Activated CD4-positive, alpha-beta T cell treated with anti-CD3 and anti-CD28 coated beads, Interleukin-2, amount 50 U/mL, for 24 hours (primary cell): ENCODE measurements at regions not wholly inside any gene's neighbourhood (a gene's known extent, or its start where the extent isn't known, plus 50 kb on each side); places are given as distances from the start of the nearest gene placed in this dataset.
"Not testable (repeated sequence)": the region's sequence is repeated elsewhere in the genome, so short reads cannot be mapped to it uniquely, and the experiment has no call there.

ENCODE experiments used
- DNase-seq, 2 donors: peaks; one replicate each; pipeline ENCODE4 v3.0.0-alpha.2; 2020; ENCODE audit warnings: low read depth in 1 of 2, low spot score in 1 of 2

DNA sequence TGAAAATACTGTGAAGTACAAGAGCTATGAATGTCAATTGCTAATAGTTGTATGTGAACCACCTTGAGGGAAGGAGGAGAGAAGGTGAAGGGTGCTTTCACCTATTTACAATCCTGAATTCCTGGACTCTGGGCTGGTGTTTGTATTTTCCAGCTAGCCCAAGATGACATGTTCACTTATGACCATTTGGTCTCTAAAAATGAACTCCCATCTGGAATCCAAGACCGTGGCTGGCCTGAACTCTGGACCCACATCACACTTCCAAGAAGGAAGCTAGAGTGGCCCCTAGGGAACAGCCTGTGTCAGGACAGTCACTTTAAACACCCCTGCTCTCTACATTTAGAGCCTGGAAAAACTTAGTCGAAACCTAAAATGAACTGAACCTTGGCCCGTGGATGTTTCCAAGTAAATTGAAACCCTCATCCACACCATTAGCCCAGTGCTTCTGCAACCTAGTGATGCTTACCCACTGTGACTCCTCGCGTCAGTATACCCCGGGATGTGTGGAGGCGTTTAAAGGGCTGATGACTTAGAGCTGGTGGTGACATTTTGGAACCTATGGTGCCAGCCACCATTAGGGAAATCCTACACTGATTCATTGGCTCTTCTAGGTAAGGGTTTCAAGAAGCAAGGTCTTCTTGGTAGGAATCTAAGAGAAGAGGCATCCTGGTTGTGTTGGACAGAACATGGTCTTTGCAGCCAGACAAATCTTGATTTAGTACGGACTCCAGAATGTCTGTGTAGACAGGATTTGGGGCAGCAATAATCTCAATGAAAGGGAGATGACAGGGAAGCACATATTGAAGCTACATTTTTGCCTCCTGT lies 171.5 kb upstream of the IRF2BP2 start:
- DNase-seq: no peak

DNA sequence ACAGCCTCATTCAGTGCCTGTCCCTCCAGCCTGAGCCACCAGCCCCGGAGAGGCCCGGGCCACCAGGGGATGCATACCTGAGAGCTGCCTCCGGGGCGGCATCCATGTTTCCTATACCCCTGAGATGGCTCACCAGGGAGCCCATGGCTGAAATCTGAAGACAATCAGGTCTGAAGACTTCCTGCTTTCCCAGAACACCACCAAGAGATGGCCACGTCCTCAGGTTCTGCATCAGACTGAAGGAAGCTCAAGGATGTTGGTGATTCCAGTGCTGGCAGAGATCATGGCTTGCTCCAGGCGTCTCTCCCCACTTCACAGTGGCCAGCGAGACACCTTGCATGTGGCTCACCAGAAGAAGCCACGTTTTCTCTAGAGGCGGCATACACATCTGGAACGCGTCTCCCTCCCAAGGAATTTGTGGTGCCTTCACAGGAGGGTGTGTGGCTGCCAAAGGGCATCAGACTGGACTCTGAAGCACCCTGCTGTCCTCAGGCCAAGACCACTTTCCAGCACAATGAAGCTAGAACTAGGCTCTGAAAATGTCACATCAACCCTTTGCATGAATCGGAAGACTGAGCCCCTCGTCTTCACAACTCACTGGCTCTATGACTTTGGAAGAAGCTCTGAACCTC lies 170.7 kb upstream of the IRF2BP2 start:
- no peak for DNase-seq

DNA sequence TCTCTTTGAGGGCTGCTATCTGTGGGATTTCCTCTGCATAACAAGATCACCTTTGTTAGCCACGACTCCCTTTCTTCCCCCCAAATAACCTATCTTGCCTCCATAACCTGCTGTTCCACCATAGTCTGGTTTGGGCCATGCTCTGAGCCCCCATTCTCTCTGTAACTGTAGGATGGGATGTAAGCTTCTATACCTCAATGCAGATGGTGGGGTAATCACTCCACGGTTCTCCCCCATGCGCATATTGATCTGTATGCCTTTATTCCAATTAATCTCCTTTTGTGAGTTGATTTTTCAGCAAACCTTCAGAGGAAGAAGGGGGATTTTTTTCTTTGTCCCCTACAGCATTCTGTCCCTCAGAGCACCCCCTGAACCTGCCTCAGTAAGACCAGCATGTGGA lies 170.1 kb upstream of the IRF2BP2 start:
- no peak for DNase-seq

DNA sequence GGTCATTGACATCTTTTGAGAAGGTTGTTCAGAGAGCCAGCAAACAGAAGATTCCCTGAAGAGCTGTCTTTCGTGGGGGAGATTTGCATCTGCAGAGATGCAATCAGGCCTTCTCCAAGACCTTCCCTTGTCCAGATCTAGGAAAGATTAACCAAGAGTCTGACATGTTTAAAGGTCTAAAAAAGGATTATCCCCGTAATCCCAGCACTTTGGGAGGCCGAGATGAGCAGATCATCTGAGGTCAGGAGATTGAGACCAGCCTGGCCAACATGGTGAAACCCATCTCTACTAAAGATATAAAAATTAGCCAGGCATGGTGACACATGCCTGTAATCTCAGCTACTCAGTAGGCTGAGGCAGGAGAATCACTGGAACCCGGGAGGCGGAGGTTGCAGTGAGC lies 169.6 kb upstream of the IRF2BP2 start:
- not testable (repeated sequence) for DNase-seq

DNA sequence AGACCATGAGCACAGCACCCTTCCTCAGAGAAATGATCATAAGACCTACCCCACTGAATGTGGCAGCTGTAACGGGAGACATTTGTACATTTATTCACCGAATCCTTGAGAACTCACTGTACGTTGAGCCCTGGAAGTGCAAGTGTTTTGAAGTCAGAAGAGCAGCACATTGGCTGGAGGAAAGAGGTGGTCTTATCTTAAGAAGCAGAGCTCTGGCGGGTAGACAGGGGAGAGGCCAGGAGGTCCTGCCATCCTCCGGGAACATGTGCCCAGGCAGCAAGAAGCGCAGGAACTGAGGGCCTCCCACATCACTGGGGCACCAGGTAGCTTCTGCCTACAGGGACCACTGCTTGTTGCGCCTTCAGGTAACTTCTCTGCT lies 169.2 kb upstream of the IRF2BP2 start:
- no peak for DNase-seq

DNA sequence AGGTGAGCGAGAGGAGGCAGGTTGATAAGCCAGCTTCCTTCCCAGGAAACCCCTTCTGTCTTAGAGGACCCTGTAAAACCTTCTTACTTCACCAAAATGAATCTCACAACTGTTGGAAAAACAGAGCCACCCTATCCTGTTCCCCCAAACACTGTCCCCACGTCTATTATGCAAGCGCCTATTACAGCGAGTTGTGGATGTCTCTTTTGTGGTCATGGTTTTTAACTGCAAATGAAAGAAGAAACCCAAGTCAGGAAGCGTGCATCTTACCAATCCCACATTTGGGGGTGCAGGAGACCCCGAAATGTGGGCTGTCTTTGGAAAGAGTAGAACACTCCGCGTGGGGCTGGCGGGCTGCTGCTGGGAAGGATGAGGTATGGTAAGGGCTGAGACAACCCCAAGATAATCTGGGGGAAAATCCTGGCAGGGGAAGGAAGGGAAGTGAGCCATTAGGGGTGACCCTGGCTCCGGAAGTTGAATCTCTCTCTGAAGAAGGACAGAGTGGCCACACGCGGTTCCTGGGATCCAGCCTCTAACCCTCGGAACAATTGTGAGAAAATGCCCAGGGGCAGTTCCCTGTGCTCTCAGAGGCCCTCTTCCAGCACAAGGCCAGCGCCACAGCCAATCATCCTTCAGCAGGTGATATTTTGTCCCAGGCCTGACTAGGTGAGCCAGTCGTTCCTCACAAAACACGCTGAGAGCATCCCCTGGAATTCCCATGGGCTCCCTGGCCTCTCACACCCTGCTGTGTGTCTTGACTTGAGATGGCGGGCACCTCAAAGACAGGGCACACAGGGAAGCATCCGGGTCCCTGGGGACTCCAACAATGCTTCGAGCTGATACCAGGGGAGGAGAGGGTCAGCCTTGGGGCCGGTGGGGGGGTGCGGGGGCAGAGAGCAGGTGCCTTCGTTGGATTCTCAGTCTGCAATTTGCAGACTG lies 168.5 kb upstream of the IRF2BP2 start:
- DNase-seq: no peak

DNA sequence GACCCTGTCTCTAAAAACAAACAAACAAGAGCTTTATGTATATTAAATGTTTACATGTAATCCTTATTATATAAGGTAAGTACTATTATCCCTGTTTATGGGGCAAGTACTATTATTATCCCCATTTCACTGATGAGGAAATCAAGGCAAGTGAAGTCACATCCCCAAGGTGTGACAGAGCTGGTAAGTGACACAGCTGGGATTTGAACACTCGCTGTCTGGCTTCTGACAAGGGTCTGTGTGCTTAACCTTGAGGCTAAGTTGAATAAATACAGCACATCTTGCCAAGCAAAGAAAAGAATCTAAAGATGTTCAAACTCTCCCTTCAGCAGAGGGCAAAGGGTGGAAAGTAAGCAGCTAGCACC lies 167.9 kb upstream of the IRF2BP2 start:
- DNase-seq: no peak

DNA sequence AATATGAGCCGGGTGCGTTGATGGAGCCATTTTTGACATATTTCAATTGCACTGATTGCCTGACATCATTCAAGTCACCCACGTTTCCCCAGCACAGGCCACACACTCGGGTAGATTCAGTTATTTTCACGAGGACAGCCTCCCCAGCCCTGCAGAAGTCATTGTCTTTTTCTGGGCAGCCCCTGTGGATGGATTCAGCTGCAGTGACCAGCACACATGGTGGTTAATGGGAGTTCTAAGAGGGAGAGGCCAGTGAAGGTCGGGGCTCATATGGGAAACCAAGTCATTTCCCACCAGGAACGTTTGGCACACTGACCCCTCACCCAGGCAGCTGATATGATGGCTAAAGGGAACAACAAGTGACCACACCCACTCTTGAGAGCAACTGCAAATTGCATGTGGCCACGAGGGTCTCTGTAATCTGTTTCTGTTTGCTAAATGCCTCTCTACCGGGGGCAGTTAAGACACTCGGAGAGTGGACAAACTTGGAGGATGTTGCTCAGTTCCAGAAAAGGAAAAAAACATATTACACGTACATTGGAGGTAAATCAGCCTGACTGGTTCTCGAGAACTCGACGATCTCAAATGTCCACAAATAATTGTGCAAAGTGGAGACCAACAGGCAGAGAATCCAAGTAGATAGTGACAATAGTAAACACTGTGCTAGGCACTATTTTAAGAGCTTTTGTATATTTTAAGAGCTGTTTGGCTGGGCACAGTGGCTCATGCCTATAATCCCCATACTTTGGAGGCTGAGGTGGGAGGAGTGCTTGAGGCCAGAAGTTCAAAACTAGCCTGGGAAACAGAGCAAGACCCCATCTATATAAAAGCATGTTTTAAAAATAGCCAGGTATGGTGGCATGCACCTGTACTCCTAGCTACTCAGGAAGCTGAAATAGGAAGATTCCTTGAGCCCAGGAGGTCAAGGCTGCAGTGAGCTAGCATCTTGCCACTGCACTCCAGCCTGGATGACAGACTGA lies 167.2 kb upstream of the IRF2BP2 start:
- no peak for DNase-seq

DNA sequence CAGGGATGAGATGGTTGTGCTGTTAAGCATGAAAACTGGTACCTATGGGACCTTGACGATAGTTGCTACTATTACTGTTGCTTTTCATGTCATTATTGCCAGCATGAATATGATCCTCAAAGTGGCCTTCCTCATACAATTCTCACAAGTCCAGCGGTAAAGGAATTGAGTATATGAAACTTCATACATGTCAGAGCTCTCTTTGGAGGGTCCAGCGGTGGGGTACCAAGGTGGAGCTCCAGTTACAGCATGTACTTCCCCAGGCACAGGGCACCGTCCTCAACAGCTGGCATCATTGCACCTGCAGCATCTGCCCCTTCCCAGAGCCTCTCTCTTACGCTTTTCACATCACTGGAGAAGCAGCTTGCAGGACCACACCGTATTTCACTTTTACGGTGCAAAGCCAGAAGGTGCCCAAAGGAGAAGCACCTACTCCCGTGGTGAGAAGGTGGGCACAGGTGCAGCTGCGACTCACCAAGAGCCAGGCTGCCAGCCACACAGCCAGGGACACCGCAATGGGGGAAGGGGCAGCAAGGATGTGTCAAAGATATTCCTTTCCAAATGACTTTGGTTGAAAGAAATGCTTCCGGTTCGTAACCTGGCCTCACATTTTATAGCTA lies 166.4 kb upstream of the IRF2BP2 start:
- DNase-seq: no peak

DNA sequence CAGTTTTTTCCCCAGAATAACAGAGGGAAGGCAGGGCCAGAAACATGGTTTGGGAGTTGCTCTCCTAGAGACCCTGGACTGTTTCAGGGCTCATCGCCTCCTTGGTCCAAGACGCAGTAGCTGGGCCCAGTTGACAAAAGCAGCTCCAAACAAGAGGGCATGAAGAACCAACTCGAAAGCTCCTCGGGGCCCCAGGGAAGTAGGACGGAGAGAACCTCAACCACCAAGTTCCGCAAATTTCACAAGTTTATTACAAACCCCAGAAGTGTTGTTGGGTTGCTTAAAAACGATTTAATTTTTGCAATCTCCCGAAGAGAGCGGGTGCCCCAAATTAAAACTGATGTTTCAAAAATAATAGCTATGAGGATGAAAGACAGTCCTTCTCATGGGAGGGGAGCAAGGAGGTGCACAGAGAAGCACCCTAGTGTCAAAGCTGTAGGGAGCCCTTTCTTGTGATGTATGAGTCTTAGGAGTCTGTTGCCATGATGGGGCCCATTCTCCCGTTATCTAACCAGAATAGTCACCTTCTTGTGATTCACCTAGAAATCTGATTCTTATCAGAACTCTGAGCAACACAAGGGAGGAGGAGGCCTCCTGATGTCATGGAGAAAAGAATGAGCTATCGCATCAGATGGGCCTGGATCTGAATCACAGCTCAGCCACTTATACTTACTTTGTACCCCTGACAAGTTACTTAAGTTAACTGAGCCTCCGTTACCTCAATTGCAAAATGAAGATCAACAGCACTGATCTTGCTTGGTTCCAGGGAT lies 165.7 kb upstream of the IRF2BP2 start:
- peak in 1 of 2 donors; percentile 48 for DNase-seq

DNA sequence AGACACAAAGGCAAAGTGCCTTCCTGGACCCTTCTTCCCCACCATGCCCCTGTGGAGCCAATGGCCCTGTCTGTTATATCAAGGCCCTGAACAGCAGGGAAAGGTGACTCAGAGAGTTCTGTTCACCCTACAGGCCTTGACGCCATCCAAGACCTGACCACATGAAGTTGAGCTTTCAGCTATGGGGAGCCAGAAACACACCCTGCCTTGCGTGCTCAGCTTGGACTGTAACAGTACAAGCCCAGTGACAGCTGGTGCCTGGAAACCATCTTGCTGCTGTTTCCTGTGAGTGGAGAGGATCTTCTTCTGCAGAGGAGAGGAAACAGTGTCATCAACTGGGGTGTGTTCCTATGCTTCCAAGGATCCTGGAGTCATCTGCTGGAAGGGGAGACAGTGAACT lies 165.0 kb upstream of the IRF2BP2 start:
- no peak for DNase-seq

DNA sequence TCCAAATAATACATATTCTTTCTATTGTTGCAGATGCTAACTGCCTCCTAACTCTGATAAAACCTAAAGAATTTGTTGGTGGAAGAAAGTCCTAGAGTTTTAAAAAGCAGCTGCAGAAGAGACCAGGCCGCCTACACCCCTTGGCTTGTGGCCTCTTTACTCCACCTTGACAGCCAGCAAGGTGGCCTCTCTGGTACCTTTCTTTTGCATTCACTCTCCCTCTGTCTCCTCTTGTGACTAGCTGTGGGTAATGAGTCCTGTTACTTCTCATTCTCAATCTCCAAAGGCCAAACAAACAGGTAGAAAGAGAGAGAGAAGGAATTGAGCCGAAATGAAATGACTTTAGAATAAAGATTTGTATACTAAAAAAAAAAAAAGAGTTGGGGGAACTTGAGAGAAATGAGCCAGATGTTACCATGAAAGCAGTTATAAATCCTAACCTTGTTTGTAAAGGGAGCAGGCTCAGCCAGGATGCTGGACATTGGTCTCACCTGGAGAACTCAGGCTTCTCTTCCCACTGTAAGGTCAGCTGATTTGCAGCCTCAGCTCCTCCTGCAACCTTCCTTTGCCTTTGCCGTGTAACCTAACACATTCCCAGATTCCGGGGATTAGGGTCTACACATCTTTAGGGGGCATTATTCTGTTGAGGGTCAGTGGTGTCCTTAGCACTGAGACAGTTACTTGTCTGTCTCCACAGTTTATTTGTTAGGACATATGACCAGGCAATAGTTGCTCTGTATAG lies 164.1 kb upstream of the IRF2BP2 start:
- DNase-seq: no peak

DNA sequence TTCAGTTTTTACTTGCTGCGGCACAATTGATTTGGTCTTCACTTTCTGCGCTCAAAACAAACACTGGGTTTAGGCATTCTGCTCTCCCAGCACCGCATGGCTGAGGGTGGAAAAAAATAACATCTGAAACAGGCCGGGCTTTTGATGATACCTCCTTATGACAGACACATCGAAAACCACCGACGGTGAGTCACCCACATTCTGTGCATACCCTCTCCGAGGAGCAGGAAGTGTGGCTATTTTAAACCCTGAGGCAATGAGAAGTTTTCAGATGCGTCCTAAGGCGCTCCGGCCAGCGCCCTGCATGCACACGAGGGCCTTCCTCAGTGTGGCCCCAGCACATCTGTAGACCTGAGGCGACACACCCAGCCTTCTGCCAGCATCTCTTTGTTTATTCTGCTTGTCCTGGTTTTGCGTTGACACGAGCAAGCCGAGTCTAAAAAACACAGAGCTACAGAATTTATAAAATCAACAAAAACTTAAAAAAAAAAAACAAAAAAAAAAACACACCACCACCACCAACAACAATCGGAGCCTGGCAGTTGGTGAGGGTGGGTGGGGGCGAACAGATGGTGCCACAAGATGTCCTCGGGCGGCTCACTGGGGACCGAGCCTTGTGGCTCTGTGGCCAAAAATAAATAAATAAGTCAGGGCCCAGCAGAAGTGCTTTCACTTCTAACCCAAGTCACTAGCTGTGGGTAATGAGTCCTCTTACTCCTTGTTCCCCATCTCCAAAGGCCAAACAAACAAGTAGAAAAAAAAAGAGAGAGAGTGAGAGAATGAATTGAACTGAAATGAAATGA lies 162.6 kb upstream of the IRF2BP2 start:
- peak; percentile 61 to 91 for DNase-seq

DNA sequence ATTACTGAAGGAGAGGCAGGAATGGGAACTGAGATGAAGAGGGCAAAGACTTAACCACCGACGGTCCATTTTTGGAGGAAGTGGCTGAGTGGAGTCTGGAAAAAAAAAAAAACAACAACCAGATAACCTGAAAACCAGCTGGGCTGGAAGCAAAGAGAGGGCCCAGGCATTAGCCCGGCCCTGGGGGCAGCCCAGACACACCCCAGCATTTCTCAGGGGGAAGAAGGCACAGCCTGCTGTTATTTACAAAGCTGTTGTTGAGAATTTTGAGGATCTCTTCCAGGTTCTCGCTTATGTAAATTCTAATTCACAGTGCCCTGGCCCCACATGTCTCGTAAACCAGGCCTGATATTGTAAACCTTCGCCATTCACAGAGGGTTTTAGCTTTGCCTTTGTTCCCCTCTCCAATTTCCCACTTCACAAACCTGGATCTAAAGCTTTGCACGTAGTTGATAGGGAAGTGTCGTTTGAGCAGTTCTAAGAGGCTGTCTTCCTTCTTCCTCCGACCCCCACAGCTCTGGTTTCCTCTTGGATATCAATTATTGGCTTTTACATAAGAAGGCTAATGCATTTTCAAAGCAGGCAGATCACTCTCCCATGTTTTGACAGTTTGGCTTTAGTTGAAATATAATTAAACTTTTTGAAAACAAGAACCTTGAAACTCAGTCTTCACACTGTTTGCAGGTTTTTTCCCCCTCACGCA lies 161.8 kb upstream of the IRF2BP2 start:
- no peak for DNase-seq

DNA sequence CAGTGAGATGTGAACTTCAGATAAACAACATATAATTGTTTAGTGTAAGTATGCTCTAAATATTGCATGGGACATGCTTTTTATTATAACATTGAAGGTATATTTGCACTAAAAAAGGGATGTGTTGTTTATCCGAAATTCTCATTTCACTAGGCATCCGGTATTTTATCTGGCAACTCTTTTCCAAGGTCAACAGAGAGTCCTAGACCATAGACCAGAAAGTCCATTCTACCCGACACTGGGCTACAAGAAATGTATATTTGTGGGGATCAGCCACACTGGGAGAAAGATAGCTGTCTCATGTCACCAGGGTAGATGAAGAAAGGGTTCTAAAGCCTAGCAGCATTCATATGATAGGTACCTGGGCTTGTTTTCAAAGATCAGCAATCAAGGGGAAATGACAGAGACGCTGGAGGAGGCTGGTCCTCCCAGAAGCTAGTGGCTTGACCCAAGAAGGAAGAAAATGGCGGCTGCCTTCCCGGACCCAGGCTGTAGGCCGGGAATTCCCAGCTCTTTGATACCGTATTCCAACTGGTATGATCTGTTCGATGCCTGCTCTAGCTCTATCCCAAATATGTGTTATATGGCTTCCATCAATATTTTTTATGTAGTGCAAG lies 161.1 kb upstream of the IRF2BP2 start:
- DNase-seq: no peak

DNA sequence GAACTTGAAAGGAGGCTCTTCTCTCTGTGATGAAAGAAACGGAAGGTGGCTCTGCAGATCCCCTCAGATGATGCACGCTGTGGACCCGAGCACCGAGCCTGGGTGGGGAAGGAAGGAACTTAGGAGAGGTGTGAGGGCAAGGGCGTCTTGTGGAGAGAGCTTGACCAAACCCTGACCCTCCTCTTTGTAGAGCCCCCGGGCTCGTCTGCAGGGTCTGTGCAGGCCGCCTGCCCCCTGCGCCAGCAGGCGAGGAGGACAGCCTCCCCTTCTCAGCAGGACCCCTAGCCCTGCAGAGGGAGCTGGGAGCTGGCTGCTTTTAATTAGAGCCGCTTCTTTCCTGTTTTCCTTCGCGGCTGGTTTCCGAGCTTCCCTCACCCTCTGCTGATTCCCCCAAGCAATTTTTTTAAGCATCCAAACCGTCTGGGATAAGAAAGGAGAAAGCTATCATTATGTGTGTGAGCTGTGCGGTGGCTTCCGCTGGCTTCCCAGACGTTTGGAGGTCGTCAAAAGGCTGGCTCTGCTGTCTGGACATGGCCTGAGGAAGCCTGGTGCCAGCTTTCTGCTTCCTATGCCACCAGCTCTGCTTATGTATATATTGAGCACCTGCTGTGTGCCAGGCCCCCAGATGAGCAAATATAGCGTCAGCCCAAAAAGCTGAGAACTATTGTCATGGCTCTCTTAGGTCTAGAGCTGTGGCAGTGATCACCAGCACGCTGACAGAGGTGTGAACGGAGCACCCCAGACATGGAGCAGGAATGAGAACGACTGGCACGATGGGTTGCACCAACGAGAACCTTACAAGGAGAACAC lies 160.2 kb upstream of the IRF2BP2 start:
- no peak for DNase-seq
